ENCODE measurements at regions not wholly inside any gene's neighbourhood (a gene's known extent, or its start where the extent isn't known, plus 50 kb on each side); places are given as distances from the start of the nearest gene placed in this dataset.

DNA sequence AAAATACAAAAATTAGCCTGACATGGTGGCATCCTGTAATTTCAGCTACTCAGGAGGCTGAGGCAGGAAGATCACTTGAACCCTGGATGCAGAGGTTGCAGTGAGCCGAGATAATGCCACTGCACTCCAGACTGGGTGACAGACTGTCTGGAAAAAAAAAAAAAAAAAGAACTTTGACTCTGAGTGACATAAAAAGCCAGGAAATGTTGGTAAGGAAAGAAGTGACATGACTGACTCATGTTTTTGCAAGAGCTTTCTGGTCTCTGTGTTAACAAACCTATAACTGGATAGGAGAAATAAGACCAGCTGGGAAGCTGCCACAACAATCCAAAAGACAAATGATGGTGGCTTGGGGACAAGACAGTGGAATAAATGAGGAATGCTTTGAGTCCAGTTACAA lies 272.1 kb downstream of the HINT1 start:
- WGBS, 10 experiments, result 0 to 100% (median 90%) methylated on average over 1 of the region's 1 CpG; no CpG with 5 or more reads in 6 of the 10 experiments

GRCh38 chr5:130890610-130891009 lies 274.4 kb downstream of the HINT1 start:
- in situ Hi-C loops (cut with MboI; ENCODE audit: low pct_unique_long_range_greater_than_20kb in 2 of 9, low sequenced_read_pairs in 9 of 9, unreplicated experiment in 9 of 9), result no loop called here

More for the DNA sequence above, 272.1 kb downstream of the HINT1 start:
- Histone ChIP-seq H3K4me1 (replicated peaks in 1 of 2) (peaks cover 0 to 4% of the 10 kb centered on the region in 2 donors), H3K4me3 (no peak overlapping the region), H3K27ac (no peak overlapping the region)
- in situ Hi-C loops (cut with MboI; ENCODE audit: low pct_unique_long_range_greater_than_20kb in 2 of 9, low sequenced_read_pairs in 9 of 9, unreplicated experiment in 9 of 9), result no loop called here
- ATAC-seq (replicated peaks in 6 of 8), result no peak

DNA sequence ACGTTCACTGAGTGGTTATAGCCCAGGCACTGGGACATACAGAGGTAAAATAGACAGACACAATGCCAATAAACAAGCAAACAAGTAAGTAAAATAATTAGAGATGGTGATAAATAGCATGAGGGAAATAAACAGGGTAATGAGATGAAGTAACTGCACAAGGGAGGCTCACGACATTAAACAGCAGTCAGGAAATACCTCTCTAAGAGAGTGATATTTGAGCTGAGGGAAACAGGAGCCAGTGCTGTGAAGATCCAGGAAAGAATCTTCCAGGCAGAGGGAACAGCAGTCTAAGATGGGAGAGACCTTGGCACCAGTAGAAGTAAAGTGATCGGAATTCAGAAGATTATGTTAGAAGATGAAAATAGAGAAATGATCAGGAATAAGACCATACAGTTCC lies 279.4 kb downstream of the HINT1 start:
- ATAC-seq (replicated peaks in 6 of 8), result no peak
- in situ Hi-C loops (cut with MboI; ENCODE audit: low pct_unique_long_range_greater_than_20kb in 2 of 9, low sequenced_read_pairs in 9 of 9, unreplicated experiment in 9 of 9), result no loop called here
- 0 to 100% (median 60%) methylated on average over 1 to 3 of the region's 3 CpGs; no CpG with 5 or more reads in 1 of the 10 experiments for WGBS, 10 experiments
- Histone ChIP-seq H3K4me1 (replicated peaks in 1 of 2) (peaks cover 0 to 5% of the 10 kb centered on the region in 2 donors), H3K4me3 (no peak overlapping the region), H3K27ac (no peak overlapping the region)

More at GRCh38 chr5:130890610-130891009, 274.4 kb downstream of the HINT1 start:
- Histone ChIP-seq H3K4me3 (no peak overlapping the region), H3K4me1 (replicated peaks in 1 of 2) (no peaks in the 10 kb centered on the region), H3K27ac (no peak overlapping the region)
- 25 to 100% (median 90%) methylated on average over 2 of the region's 2 CpGs; no CpG with 5 or more reads in 2 of the 10 experiments for WGBS, 10 experiments
- no peak for ATAC-seq (replicated peaks in 6 of 8)

GRCh38 chr5:130885027-130885426 lies 280.0 kb downstream of the HINT1 start:
- 11 to 93% (median 77%) methylated on average over 2 to 3 of the region's 3 CpGs for WGBS, 10 experiments
- Histone ChIP-seq H3K4me1 (replicated peaks in 1 of 2) (peaks cover 0 to 5% of the 10 kb centered on the region in 2 donors), H3K27ac (no peak overlapping the region), H3K4me3 (no peak overlapping the region)
- in situ Hi-C loops (cut with MboI; ENCODE audit: low pct_unique_long_range_greater_than_20kb in 2 of 9, low sequenced_read_pairs in 9 of 9, unreplicated experiment in 9 of 9), result no loop called here
- ATAC-seq (replicated peaks in 6 of 8), result no peak

- in situ Hi-C loops (cut with MboI; ENCODE audit: low pct_unique_long_range_greater_than_20kb in 2 of 9, low sequenced_read_pairs in 9 of 9, unreplicated experiment in 9 of 9), result no loop called here
- H3K4me3 ChIP-seq, result no peak overlapping the region
- H3K27ac ChIP-seq, result no peak overlapping the region
- ATAC-seq (replicated peaks in 6 of 8), result no peak
- H3K4me1 ChIP-seq (replicated peaks in 1 of 2), result peaks cover 0 to 5% of the 10 kb centered on the region in 2 donors
- 0 to 30% (median 0%) methylated on average over 1 to 2 of the region's 2 CpGs; no CpG with 5 or more reads in 1 of the 10 experiments for WGBS, 10 experiments
Observed at GRCh38 chr5:130884023-130884422, 281.0 kb downstream of the HINT1 start.

GRCh38 chr5:130875656-130876055 lies 289.4 kb downstream of the HINT1 start:
- in situ Hi-C loops (cut with MboI; ENCODE audit: low pct_unique_long_range_greater_than_20kb in 2 of 9, low sequenced_read_pairs in 9 of 9, unreplicated experiment in 9 of 9), result loop anchor here in 1 of 9 experiments (10.0 kb wide), 1 partner anchor 229 kb away; no protein-coding TSS in a partner anchor
- Histone ChIP-seq H3K4me1 (replicated peaks in 1 of 2) (no peaks in the 10 kb centered on the region), H3K27ac (no peak overlapping the region), H3K4me3 (no peak overlapping the region)
- 0 to 100% (median 17%) methylated on average over 1 of the region's 1 CpG; no CpG with 5 or more reads in 5 of the 10 experiments for WGBS, 10 experiments
- peak in 1 of 8 experiments; percentile 60 for ATAC-seq (replicated peaks in 6 of 8)

- Histone ChIP-seq H3K4me3 (no peak overlapping the region), H3K4me1 (replicated peaks in 1 of 2) (no peaks in the 10 kb centered on the region), H3K27ac (no peak overlapping the region)
- in situ Hi-C loops (cut with MboI; ENCODE audit: low pct_unique_long_range_greater_than_20kb in 2 of 9, low sequenced_read_pairs in 9 of 9, unreplicated experiment in 9 of 9), result loop anchor here in 1 of 9 experiments (10.0 kb wide), 1 partner anchor 230 kb away; no protein-coding TSS in a partner anchor
- 0 to 100% (median 49%) methylated on average over 1 of the region's 1 CpG; no CpG with 5 or more reads in 4 of the 10 experiments for WGBS, 10 experiments
- ATAC-seq (replicated peaks in 6 of 8), result peak in 1 of 8 experiments; percentile 67
Observed at GRCh38 chr5:130874861-130875417, 290.1 kb downstream of the HINT1 start.

GRCh38 chr5:130871346-130872086 lies 293.5 kb downstream of the HINT1 start:
- 6 to 94% (median 60%) methylated on average over 1 to 7 of the region's 7 CpGs for WGBS, 10 experiments
- ATAC-seq (replicated peaks in 6 of 8), result peak in 3 of 8 experiments; percentile 39 to 42 (median 41)
- no peak overlapping the region for H3K27ac ChIP-seq
- H3K4me3 ChIP-seq, result no peak overlapping the region
- in situ Hi-C loops (cut with MboI; ENCODE audit: low pct_unique_long_range_greater_than_20kb in 2 of 9, low sequenced_read_pairs in 9 of 9, unreplicated experiment in 9 of 9), result loop anchor here in 1 of 9 experiments (10.0 kb wide), 1 partner anchor 233 kb away; no protein-coding TSS in a partner anchor
- H3K4me1 ChIP-seq (replicated peaks in 1 of 2), result no peaks in the 10 kb centered on the region

- in situ Hi-C loops (cut with MboI; ENCODE audit: low pct_unique_long_range_greater_than_20kb in 2 of 9, low sequenced_read_pairs in 9 of 9, unreplicated experiment in 9 of 9), result loop anchor here in 1 of 9 experiments (10.0 kb wide), 1 partner anchor 234 kb away; no protein-coding TSS in a partner anchor
- Histone ChIP-seq H3K4me1 (replicated peaks in 1 of 2) (no peaks in the 10 kb centered on the region), H3K27ac (no peak overlapping the region), H3K4me3 (no peak overlapping the region)
- ATAC-seq (replicated peaks in 6 of 8), result no peak
- 10 to 93% (median 87%) methylated on average over 1 to 2 of the region's 2 CpGs for WGBS, 10 experiments
Observed at GRCh38 chr5:130870691-130871090, 294.4 kb downstream of the HINT1 start.

DNA sequence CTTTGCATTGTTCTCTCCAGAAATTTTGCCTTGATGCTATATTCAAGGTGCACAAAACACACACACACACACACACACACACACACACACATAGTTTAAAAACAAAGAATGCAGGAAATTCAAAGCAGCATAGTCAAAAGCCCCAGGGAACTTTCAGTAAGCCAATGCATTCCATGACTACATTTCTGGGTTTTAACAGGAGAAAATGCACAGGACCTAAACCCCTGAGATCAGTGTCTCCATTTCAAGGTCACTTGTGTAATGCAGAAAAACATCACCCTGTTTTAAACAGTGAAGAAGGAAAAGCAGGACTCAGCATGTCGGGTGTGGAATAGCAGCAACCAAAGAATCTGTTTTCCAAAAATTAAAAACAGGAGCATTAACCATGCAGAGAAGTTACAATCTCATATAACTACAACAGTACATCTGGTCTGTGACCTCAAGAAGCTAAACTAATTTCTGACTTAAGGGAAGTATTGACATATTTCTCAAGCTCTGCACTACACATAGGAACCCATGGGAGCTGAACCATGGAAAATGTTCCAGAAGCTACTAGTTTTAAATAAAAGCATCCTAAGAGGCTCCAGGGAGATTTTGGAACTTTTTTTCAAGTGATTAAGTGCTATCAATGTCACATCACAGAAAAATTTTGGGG lies 296.7 kb downstream of the HINT1 start:
- ATAC-seq (replicated peaks in 6 of 8), result peak in 1 of 8 experiments; percentile 66
- 0 to 83% (median 36%) methylated on average over 1 of the region's 1 CpG; no CpG with 5 or more reads in 4 of the 10 experiments for WGBS, 10 experiments
- no peaks in the 10 kb centered on the region for H3K4me1 ChIP-seq (replicated peaks in 1 of 2)
- H3K4me3 ChIP-seq, result no peak overlapping the region
- in situ Hi-C loops (cut with MboI; ENCODE audit: low pct_unique_long_range_greater_than_20kb in 2 of 9, low sequenced_read_pairs in 9 of 9, unreplicated experiment in 9 of 9), result no loop called here
- no peak overlapping the region for H3K27ac ChIP-seq

- 0 to 100% (median 40%) methylated on average over 1 of the region's 1 CpG; no CpG with 5 or more reads in 1 of the 10 experiments for WGBS, 10 experiments
- in situ Hi-C loops (cut with MboI; ENCODE audit: low pct_unique_long_range_greater_than_20kb in 2 of 9, low sequenced_read_pairs in 9 of 9, unreplicated experiment in 9 of 9), result no loop called here
Observed at GRCh38 chr5:130845049-130845765, 319.8 kb downstream of the HINT1 start.

GRCh38 chr5:130836729-130837649 lies 328.1 kb downstream of the HINT1 start:
- H3K27ac ChIP-seq, result no peak overlapping the region
- no peak overlapping the region for H3K4me3 ChIP-seq
- ATAC-seq (replicated peaks in 6 of 8), result peak in 3 of 8 experiments; percentile 24 to 74 (median 56)
- 20 to 95% (median 77%) methylated on average over 2 to 6 of the region's 6 CpGs for WGBS, 10 experiments
- no peaks in the 10 kb centered on the region for H3K4me1 ChIP-seq (replicated peaks in 1 of 2)
- in situ Hi-C loops (cut with MboI; ENCODE audit: low pct_unique_long_range_greater_than_20kb in 2 of 9, low sequenced_read_pairs in 9 of 9, unreplicated experiment in 9 of 9), result no loop called here

More at GRCh38 chr5:130845049-130845765, 319.8 kb downstream of the HINT1 start:
- no peak overlapping the region for H3K4me3 ChIP-seq
- H3K4me1 ChIP-seq (replicated peaks in 1 of 2), result no peaks in the 10 kb centered on the region
- ATAC-seq (replicated peaks in 6 of 8), result no peak
- H3K27ac ChIP-seq, result no peak overlapping the region

All from motor neuron (in vitro differentiated cells).